SK-N-SH treated with all-trans-retinoic acid at 6 μM for 48 hours (cell line): ENCODE measurements at regions not wholly inside any gene's neighbourhood (a gene's known extent, or its start where the extent isn't known, plus 50 kb on each side); places are given as distances from the start of the nearest gene placed in this dataset.

Experiments used
- ARNTL ChIP-seq: fragments of 450-650 bp; formaldehyde crosslinking; IDR thresholded peaks from 2 replicates; pipeline ENCODE4 v1.5.0; 2020; ENCODE audit warnings: low read depth, mild to moderate bottlenecking, moderate library complexity, borderline replicate concordance
- RARB ChIP-seq: fragments of 250-450 bp; sonication (Bioruptor Pico); IDR thresholded peaks from 2 replicates; pipeline ENCODE4 v1.8.0; 2021; ENCODE audit warnings: mild to moderate bottlenecking, moderate library complexity
- SNAI2 ChIP-seq: fragments of 250-450 bp; sonication (Bioruptor Pico); IDR thresholded peaks from 2 replicates; pipeline ENCODE4 v1.5.0; 2020; ENCODE audit warnings: mild to moderate bottlenecking, moderate library complexity
- ZFP3 ChIP-seq: fragments of 250-450 bp; sonication (Bioruptor Pico); IDR thresholded peaks from 2 replicates; pipeline ENCODE4 v1.5.0; 2020; ENCODE audit warnings: mild to moderate bottlenecking, moderate library complexity
- ZFP30 ChIP-seq: fragments of 450-650 bp; formaldehyde crosslinking; IDR thresholded peaks from 2 replicates; pipeline ENCODE4 v1.5.0; 2022; ENCODE audit warnings: mild to moderate bottlenecking, moderate library complexity
- ZNF70 ChIP-seq: fragments of 450-650 bp; formaldehyde crosslinking; IDR thresholded peaks from 2 replicates; pipeline ENCODE4 v1.5.0; 2020; ENCODE audit warnings: mild to moderate bottlenecking, moderate library complexity
- TF ChIP-seq, protein P1 (sequence below): fragments of 250-450 bp; sonication (Bioruptor Pico); IDR thresholded peaks from 2 replicates; pipeline ENCODE4 v1.8.0; 2021; ENCODE audit warnings: low read depth, mild to moderate bottlenecking, moderate library complexity, borderline replicate concordance

DNA sequence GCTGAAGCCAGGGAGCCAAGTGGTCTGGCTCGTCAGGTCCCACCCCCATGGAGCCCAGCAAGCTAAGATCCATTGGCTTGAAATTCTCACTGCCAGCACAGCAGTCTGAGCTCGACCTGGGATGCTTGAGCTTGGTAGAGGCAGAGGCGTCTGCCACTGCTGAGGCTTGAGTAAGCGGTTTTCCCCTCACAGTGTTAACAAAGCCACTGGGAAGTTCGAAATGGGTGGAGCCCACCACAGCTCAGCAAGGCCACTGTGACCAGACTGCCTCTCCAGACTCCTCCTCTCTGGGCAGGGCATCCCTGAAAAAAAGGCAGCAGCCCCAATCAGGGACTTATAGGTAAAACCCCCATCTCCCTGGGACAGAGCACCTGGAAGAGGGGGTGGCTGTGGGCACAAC is 353.8 kb downstream of the NAP1L3 start:
- TF ChIP-seq ZFP3 (no peak), RARB (CRISPR knock-in tag) (no peak), SNAI2 (CRISPR knock-in tag) (no peak), ARNTL (CRISPR knock-in tag) (no peak), ZNF70 (no peak), ZFP30 (CRISPR knock-in tag) (no peak)
- TF ChIP-seq, protein P1, sequence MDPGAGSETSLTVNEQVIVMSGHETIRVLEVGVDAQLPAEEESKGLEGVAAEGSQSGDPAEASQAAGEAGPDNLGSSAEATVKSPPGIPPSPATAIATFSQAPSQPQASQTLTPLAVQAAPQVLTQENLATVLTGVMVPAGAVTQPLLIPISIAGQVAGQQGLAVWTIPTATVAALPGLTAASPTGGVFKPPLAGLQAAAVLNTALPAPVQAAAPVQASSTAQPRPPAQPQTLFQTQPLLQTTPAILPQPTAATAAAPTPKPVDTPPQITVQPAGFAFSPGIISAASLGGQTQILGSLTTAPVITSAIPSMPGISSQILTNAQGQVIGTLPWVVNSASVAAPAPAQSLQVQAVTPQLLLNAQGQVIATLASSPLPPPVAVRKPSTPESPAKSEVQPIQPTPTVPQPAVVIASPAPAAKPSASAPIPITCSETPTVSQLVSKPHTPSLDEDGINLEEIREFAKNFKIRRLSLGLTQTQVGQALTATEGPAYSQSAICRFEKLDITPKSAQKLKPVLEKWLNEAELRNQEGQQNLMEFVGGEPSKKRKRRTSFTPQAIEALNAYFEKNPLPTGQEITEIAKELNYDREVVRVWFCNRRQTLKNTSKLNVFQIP (CRISPR knock-in tag), result no peak
